ENCODE measurements at regions not wholly inside any gene's neighbourhood (a gene's known extent, or its start where the extent isn't known, plus 50 kb on each side); places are given as distances from the start of the nearest gene placed in this dataset.

GRCh38 chr4:42268824-42269223, 116.4 kb upstream of the BEND4 start:
- Histone ChIP-seq H3K4me2 (ENCODE audit: low read depth, low read length, poor library complexity, severe bottlenecking) (no peak overlapping the region), H3K9me2 (replicated peaks; ENCODE audit: low read depth, low read length) (no peaks in the 10 kb centered on the region), H3K9ac (ENCODE audit: low read depth, low read length, poor library complexity, severe bottlenecking) (no peak overlapping the region), H3F3A (ENCODE audit: low read depth) (no peaks in the 10 kb centered on the region), H3K4me1 (ENCODE audit: insufficient read depth, low read length, poor library complexity, severe bottlenecking) (no peaks in the 10 kb centered on the region), H3K4me3 (ENCODE audit: low read length, poor library complexity, severe bottlenecking) (no peak overlapping the region), H3K27me3 (ENCODE audit: insufficient read depth, low read length, poor library complexity, severe bottlenecking) (no peaks in the 10 kb centered on the region), H2AFZ (ENCODE audit: low read length) (no peak overlapping the region), H3K36me3 (ENCODE audit: insufficient read depth, low read length) (no peaks in the 10 kb centered on the region), H3K79me2 (ENCODE audit: insufficient read depth, low read length) (no peaks in the 10 kb centered on the region), H3K9me3 (ENCODE audit: insufficient read depth, low read depth, low read length) (no peaks in the 10 kb centered on the region), H4K20me1 (ENCODE audit: insufficient read depth, low read length, poor library complexity, severe bottlenecking) (no peaks in the 10 kb centered on the region)
- TF ChIP-seq CTCF (conservative IDR thresholded peaks at IDR 0.05; ENCODE audit: low read length), result no peak
- no peak for TF ChIP-seq EZH2phosphoT487 (IDR thresholded peaks at IDR 0.05; ENCODE audit: borderline replicate concordance)

- Histone ChIP-seq H3K4me1 (ENCODE audit: insufficient read depth, low read length, poor library complexity, severe bottlenecking) (no peaks in the 10 kb centered on the region), H3F3A (ENCODE audit: low read depth) (no peaks in the 10 kb centered on the region), H3K9me2 (replicated peaks; ENCODE audit: low read depth, low read length) (no peaks in the 10 kb centered on the region), H4K20me1 (ENCODE audit: insufficient read depth, low read length, poor library complexity, severe bottlenecking) (no peaks in the 10 kb centered on the region), H3K4me2 (ENCODE audit: low read depth, low read length, poor library complexity, severe bottlenecking) (no peak overlapping the region), H3K9ac (ENCODE audit: low read depth, low read length, poor library complexity, severe bottlenecking) (no peak overlapping the region), H2AFZ (ENCODE audit: low read length) (no peak overlapping the region), H3K4me3 (ENCODE audit: low read length, poor library complexity, severe bottlenecking) (no peak overlapping the region), H3K36me3 (ENCODE audit: insufficient read depth, low read length) (no peaks in the 10 kb centered on the region), H3K9me3 (ENCODE audit: insufficient read depth, low read depth, low read length) (no peaks in the 10 kb centered on the region), H3K27me3 (ENCODE audit: insufficient read depth, low read length, poor library complexity, severe bottlenecking) (no peaks in the 10 kb centered on the region), H3K79me2 (ENCODE audit: insufficient read depth, low read length) (no peaks in the 10 kb centered on the region)
- TF ChIP-seq CTCF (conservative IDR thresholded peaks at IDR 0.05; ENCODE audit: low read length), result no peak
- no peak for TF ChIP-seq EZH2phosphoT487 (IDR thresholded peaks at IDR 0.05; ENCODE audit: borderline replicate concordance)
These were observed 118.6 kb upstream of the BEND4 start for GRCh38 chr4:42271096-42271495.

- Histone ChIP-seq H3K4me3 (ENCODE audit: low read length, poor library complexity, severe bottlenecking) (no peak overlapping the region), H3K36me3 (ENCODE audit: insufficient read depth, low read length) (no peaks in the 10 kb centered on the region), H3K4me2 (ENCODE audit: low read depth, low read length, poor library complexity, severe bottlenecking) (no peak overlapping the region), H3K9me2 (replicated peaks; ENCODE audit: low read depth, low read length) (no peaks in the 10 kb centered on the region), H3K9ac (ENCODE audit: low read depth, low read length, poor library complexity, severe bottlenecking) (no peak overlapping the region), H3F3A (ENCODE audit: low read depth) (no peaks in the 10 kb centered on the region), H4K20me1 (ENCODE audit: insufficient read depth, low read length, poor library complexity, severe bottlenecking) (no peaks in the 10 kb centered on the region), H3K4me1 (ENCODE audit: insufficient read depth, low read length, poor library complexity, severe bottlenecking) (peaks cover 4% of the 10 kb centered on the region), H3K79me2 (ENCODE audit: insufficient read depth, low read length) (no peaks in the 10 kb centered on the region), H2AFZ (ENCODE audit: low read length) (no peak overlapping the region), H3K27me3 (ENCODE audit: insufficient read depth, low read length, poor library complexity, severe bottlenecking) (no peaks in the 10 kb centered on the region), H3K9me3 (ENCODE audit: insufficient read depth, low read depth, low read length) (no peaks in the 10 kb centered on the region)
- TF ChIP-seq EZH2phosphoT487 (IDR thresholded peaks at IDR 0.05; ENCODE audit: borderline replicate concordance) (no peak), CTCF (conservative IDR thresholded peaks at IDR 0.05; ENCODE audit: low read length) (no peak)
These were observed 120.0 kb upstream of the SHISA3 start for GRCh38 chr4:42277291-42277690.
